BLaER1 (cell line): ENCODE measurements at regions not wholly inside any gene's neighbourhood (a gene's known extent, or its start where the extent isn't known, plus 50 kb on each side); places are given as distances from the start of the nearest gene placed in this dataset.

Source experiments
- H3K27ac ChIP-seq: shearing (Covaris generic); formaldehyde crosslinking; 2 replicates; pipeline ENCODE4 v1.8.1; 2022
- H3K27me3 ChIP-seq: shearing (Covaris generic); formaldehyde crosslinking; 2 replicates; pipeline ENCODE4 v1.8.1; 2022
- H3K36me3 ChIP-seq: shearing (Covaris generic); formaldehyde crosslinking; 2 replicates; pipeline ENCODE4 v1.8.1; 2022
- H3K4me1 ChIP-seq: shearing (Covaris generic); formaldehyde crosslinking; 2 replicates; pipeline ENCODE4 v1.8.1; 2022
- H3K4me2 ChIP-seq: shearing (Covaris generic); formaldehyde crosslinking; 2 replicates; pipeline ENCODE4 v1.8.1; 2022
- H3K4me3 ChIP-seq: shearing (Covaris generic); formaldehyde crosslinking; 2 replicates; pipeline ENCODE4 v1.8.1; 2022
- H3K9ac ChIP-seq: shearing (Covaris generic); formaldehyde crosslinking; 2 replicates; pipeline ENCODE4 v1.8.1; 2022
- H3K9me3 ChIP-seq: shearing (Covaris generic); formaldehyde crosslinking; 2 replicates; pipeline ENCODE4 v1.8.1; 2022
- H4K20me1 ChIP-seq: shearing (Covaris generic); formaldehyde crosslinking; 2 replicates; pipeline ENCODE4 v1.8.1; 2022
- Cebpa-rat ChIP-seq: shearing (Covaris generic); IDR thresholded peaks from 2 replicates; pipeline ENCODE4 v1.8.1; 2022

DNA sequence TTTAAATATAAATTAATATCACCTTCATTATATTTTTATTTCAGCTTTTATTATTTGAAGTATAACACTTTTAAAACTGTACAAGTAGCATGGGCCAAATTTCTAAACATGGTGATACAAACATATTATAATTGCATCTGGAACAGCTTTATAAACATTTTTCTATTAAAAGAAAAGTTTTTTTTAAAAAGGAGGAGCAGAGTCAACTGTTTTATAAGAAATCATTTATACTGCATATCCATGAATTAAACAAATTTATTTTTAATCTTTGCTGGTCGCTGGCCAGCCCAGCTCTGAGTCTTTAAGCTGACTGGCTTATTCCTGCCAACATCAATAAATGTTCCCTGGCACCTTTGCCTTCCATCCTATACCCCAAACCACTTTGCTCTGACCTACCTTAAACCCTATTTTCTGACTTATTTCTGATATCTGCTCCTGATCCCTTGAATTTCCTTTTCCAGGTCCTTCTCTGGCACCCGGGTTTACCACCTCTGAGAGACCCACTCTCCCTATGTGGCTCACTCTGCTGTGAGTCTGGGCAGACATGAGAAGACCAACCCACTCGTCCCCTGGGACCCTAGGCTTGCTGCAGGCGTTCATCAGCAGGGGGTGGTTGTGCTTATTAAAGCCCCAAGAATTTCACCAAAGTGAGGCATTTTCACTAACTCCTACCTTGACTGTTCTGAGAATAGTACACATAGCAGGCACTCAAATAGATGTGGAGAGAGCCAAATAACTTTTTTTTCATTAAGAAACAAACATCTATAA is 220.3 kb downstream of the KLF12 start:
- Histone ChIP-seq H3K36me3 (no peaks in the 10 kb centered on the region), H3K27ac (no peak overlapping the region), H3K9ac (peak overlapping the region; percentile 21; the same call in 1 of the 2 replicates), H3K27me3 (no peaks in the 10 kb centered on the region), H3K4me2 (peak overlapping the region; percentile 59), H3K4me3 (no peak overlapping the region), H4K20me1 (peaks cover 24% of the 10 kb centered on the region), H3K9me3 (no peaks in the 10 kb centered on the region), H3K4me1 (peaks cover 21% of the 10 kb centered on the region)
- TF ChIP-seq Cebpa-rat = no peak

DNA sequence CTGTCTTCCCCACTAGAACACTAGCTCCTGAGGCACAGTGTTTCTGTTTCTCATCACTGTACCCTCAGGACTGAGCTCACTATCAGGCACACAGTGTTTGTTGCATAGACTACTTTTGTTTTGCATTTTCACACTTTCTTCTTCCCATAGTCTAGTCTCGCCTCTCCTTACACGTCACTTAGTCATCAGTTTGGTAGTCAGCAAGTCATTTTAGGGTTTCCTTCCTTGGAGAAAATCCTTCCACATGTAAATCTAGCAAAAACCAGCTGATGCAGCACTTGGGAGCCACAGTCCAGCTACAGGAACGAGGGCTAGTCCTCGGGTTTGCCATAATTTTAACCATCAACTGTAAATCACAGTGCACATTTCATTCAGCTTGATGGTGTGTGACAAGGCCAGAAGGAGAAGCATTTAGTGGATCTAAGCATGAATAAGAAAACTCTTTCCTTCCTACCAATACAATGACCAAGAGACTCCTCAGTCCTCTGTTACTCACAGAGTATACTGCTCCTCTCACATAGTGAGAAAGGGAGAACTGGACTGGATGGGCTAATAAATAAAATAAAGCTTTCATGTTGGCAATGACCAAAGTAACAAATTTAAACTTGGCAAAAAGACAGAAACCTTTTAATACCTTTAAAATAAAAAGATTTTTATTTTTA is 221.0 kb downstream of the KLF12 start:
- no peak overlapping the region for H3K4me3 ChIP-seq
- peaks cover 24% of the 10 kb centered on the region for H4K20me1 ChIP-seq
- peaks cover 21% of the 10 kb centered on the region for H3K4me1 ChIP-seq
- no peak overlapping the region for H3K9ac ChIP-seq
- no peak overlapping the region for H3K27ac ChIP-seq
- H3K9me3 ChIP-seq = no peaks in the 10 kb centered on the region
- no peak overlapping the region for H3K4me2 ChIP-seq
- TF ChIP-seq Cebpa-rat = no peak
- H3K36me3 ChIP-seq = no peaks in the 10 kb centered on the region
- no peaks in the 10 kb centered on the region for H3K27me3 ChIP-seq

DNA sequence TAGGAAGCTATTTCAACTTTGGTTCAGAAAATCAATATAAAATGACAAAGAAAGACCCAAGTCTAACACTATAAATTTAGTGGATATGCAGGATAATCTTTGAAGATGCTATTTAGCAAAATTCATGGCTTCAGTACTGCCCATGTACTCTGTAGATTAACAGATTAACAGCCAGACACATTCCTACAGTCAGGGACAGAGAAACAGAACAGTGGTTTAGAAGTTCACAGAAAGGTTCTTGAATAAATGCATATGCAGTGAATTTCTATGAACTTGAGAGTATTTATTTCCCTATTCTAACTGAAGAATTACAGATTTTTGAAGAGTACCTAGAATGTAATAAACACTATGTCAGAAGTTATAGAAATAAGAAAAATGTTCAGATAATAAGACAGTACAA is 222.8 kb downstream of the KLF12 start:
- peaks cover 21% of the 10 kb centered on the region for H3K4me1 ChIP-seq
- no peaks in the 10 kb centered on the region for H3K36me3 ChIP-seq
- no peaks in the 10 kb centered on the region for H3K27me3 ChIP-seq
- no peak for TF ChIP-seq Cebpa-rat
- no peak overlapping the region for H3K4me2 ChIP-seq
- H3K9ac ChIP-seq = no peak overlapping the region
- peaks cover 15% of the 10 kb centered on the region for H4K20me1 ChIP-seq
- no peaks in the 10 kb centered on the region for H3K9me3 ChIP-seq
- H3K4me3 ChIP-seq = no peak overlapping the region
- no peak overlapping the region for H3K27ac ChIP-seq

DNA sequence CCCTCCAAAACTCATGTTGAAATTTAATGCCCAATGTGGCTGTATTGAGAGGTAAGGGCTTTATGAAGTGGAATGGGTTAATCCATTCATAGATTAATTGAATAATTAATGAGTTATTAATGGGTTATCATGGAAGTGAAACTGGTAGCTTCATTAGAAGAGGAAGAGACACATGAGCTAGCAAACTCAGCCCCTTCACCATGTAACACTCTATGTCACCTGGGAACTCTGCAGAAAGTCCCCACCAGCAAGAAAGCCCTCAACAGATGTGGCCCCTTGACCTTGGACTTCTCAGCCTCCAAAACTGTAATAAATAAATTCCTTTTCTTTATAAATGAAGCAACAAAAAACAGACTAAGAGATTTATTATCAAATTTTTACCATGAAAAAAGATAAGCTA is 223.5 kb downstream of the KLF12 start:
- H3K4me3 ChIP-seq = no peak overlapping the region

DNA sequence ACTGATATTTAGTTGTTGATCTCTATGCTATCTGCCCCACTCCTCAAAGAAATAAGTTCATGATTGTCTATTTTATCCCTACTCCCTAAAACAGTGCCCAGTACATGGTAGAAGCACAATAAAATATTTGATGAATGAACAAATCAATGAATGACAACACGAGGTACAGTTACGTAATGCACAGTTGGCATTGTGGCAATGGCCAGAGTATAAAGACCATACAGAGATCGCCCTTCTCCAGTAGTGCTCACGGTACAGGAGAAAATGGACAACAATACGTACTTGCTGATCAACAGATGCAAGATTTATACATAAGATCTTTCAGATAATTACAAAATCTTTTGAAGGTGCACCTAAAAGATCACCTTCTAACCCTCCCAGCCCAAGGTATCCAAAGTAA is 225.4 kb downstream of the KLF12 start:
- no peaks in the 10 kb centered on the region for H3K9me3 ChIP-seq
- no peak for TF ChIP-seq Cebpa-rat
- H3K4me1 ChIP-seq = peaks cover 1% of the 10 kb centered on the region
- no peak overlapping the region for H3K4me3 ChIP-seq
- no peak overlapping the region for H3K4me2 ChIP-seq
- no peak overlapping the region for H3K9ac ChIP-seq
- no peak overlapping the region for H3K27ac ChIP-seq
- 0 out of 2 replicates have a peak, but pooled peaks cover under 1% of the 10 kb centered on the region for H3K36me3 ChIP-seq
- H3K27me3 ChIP-seq = no peaks in the 10 kb centered on the region
- peaks cover under 1% of the 10 kb centered on the region; the same call in 1 of the 2 replicates for H4K20me1 ChIP-seq

More for the DNA sequence above, 223.5 kb downstream of the KLF12 start:
- H3K4me2 ChIP-seq = no peak overlapping the region
- no peak overlapping the region for H3K9ac ChIP-seq
- peaks cover 15% of the 10 kb centered on the region for H4K20me1 ChIP-seq
- no peak for TF ChIP-seq Cebpa-rat
- no peaks in the 10 kb centered on the region for H3K9me3 ChIP-seq
- peaks cover 20% of the 10 kb centered on the region for H3K4me1 ChIP-seq
- no peaks in the 10 kb centered on the region for H3K27me3 ChIP-seq
- no peak overlapping the region for H3K27ac ChIP-seq
- H3K36me3 ChIP-seq = no peaks in the 10 kb centered on the region

DNA sequence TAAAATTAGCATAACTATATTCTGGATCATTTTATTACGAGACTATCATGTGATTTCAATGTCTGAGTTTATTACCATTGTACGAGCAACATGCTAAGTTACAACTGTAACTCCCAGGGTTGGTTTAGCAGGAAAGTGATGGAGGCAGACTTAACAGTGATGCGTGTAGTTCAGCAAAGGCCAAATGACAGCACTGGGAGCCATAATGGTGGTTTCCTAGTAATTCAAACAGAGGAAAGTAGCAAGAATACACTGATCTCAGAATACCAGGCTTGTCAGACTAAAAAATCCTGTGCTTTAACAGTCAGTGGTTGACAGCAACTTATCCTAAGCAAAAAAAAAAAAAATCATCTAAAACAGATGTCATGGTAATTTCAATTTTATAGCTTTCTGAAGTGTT is 229.6 kb downstream of the KLF12 start:
- H3K9ac ChIP-seq = no peak overlapping the region
- TF ChIP-seq Cebpa-rat = no peak
- H3K4me2 ChIP-seq = no peak overlapping the region
- no peak overlapping the region for H3K27ac ChIP-seq
- 0 out of 2 replicates have a peak, but pooled peaks cover 4% of the 10 kb centered on the region for H3K36me3 ChIP-seq
- no peaks in the 10 kb centered on the region for H3K9me3 ChIP-seq
- no peaks in the 10 kb centered on the region for H3K27me3 ChIP-seq
- no peaks in the 10 kb centered on the region for H4K20me1 ChIP-seq
- no peak overlapping the region for H3K4me3 ChIP-seq
- H3K4me1 ChIP-seq = peaks cover 2% of the 10 kb centered on the region

DNA sequence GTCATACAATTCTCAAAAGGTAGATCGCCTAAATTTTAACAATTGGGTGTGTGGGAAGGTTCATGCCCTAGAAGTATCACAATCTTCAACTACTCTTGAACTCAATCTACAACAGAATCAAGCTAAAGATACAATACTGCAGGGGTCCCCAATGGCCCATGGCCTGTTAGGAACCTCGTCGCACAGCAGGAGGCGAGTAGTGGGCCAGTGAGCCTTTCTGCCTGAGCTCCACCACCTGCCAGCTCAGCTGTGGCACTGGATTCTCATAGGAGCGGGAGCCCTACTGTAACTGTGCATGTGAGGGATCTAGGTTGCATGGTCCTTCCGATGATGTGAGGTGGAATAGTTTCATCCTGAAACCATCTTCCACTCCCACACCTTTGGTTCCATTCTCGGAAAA is 230.6 kb downstream of the KLF12 start:
- Histone ChIP-seq H3K4me1 (peaks cover 12% of the 10 kb centered on the region), H3K4me2 (no peak overlapping the region), H3K27me3 (no peaks in the 10 kb centered on the region), H4K20me1 (peaks cover 1% of the 10 kb centered on the region; the same call in 1 of the 2 replicates), H3K9ac (no peak overlapping the region), H3K27ac (no peak overlapping the region), H3K9me3 (no peaks in the 10 kb centered on the region), H3K36me3 (0 out of 2 replicates have a peak, but pooled peaks cover 4% of the 10 kb centered on the region), H3K4me3 (no peak overlapping the region)
- no peak for TF ChIP-seq Cebpa-rat

DNA sequence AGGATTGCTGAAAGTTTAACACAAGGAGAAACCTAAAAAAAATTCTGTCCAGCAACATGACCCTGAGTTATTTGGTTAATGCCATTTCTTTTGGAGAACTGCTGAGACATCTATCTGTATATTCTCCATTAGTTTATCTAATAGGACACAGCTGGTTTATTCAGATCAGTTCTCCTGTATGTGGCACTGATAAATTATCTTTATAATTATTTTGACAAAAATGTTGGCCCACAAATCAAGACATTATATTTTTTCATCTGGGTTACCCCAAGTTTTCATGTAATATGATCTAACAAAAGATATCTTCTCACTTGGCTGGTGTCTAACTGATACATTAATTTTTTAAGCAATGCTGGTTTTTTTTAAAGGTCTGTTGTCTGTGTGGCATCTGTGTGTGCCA is 231.4 kb downstream of the KLF12 start:
- Histone ChIP-seq H4K20me1 (peaks cover 6% of the 10 kb centered on the region; the same call in 1 of the 2 replicates), H3K4me3 (no peak overlapping the region), H3K9me3 (no peaks in the 10 kb centered on the region), H3K27me3 (no peaks in the 10 kb centered on the region), H3K4me2 (no peak overlapping the region), H3K27ac (no peak overlapping the region), H3K36me3 (0 out of 2 replicates have a peak, but pooled peaks cover 4% of the 10 kb centered on the region), H3K4me1 (peaks cover 20% of the 10 kb centered on the region), H3K9ac (no peak overlapping the region)
- TF ChIP-seq Cebpa-rat = no peak

DNA sequence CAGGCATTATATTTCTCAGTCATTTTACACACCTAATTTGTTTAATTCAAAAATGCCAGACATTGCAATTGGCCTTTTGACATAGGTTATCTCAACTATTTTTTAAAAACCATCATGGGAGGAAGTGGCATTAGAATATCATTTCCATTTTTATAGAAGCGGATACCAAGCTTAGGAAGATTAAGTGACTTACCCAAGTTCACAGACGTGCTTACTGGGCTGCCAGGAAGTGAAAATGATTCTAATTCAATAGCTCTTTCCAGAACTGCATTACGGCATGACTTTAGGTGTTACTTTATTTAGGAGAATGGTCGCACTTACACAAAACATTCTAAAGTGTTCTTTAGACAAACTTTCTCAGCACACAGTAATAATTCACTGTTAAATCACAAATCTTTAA is 231.9 kb downstream of the KLF12 start:
- Histone ChIP-seq H3K27ac (no peak overlapping the region), H3K4me1 (peaks cover 24% of the 10 kb centered on the region), H3K4me2 (no peak overlapping the region), H3K27me3 (no peaks in the 10 kb centered on the region), H3K9ac (no peak overlapping the region), H3K4me3 (no peak overlapping the region), H3K9me3 (no peaks in the 10 kb centered on the region), H3K36me3 (0 out of 2 replicates have a peak, but pooled peaks cover 4% of the 10 kb centered on the region), H4K20me1 (peaks cover 6% of the 10 kb centered on the region; the same call in 1 of the 2 replicates)
- TF ChIP-seq Cebpa-rat = no peak

DNA sequence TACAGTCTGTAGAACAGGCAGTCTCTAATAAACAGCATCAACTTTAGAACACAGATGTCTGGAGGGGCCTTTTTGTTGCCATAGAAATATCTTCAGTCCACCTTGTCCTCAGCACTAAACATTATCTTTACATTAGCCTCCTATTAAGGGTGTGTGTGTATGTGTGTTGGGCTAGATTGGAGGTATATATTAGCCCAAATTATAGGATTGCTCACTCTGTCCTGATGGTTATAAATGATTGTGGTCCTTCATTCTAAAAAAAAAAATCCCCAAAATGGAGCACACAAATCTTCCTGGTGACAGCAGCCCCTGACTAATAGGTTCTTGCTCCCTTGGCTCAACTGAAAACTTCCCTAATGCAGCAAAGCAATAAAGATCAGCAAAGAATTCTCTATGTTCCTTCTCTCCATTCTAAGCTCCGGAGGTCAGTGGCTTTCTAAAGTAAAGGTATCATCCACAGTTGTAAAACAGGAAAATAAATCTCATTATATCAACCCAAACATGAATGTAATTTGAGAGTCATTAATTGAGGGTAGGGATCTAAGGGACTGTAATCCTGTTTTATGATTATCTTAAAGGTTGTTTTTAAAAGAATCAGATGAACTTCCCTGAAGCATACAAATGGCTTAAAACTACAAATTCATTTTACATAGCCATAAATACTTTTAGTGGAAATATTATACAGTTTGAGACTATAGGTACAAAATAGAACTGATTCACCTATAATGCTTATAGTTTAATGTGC is 232.7 kb downstream of the KLF12 start:
- H3K9ac ChIP-seq = no peak overlapping the region
- no peaks in the 10 kb centered on the region for H3K27me3 ChIP-seq
- H3K4me1 ChIP-seq = peaks cover 24% of the 10 kb centered on the region
- H3K4me3 ChIP-seq = no peak overlapping the region
- H3K9me3 ChIP-seq = no peaks in the 10 kb centered on the region
- no peak overlapping the region for H3K4me2 ChIP-seq
- TF ChIP-seq Cebpa-rat = no peak
- peaks cover 6% of the 10 kb centered on the region; the same call in 1 of the 2 replicates for H4K20me1 ChIP-seq
- 0 out of 2 replicates have a peak, but pooled peaks cover 4% of the 10 kb centered on the region for H3K36me3 ChIP-seq
- no peak overlapping the region for H3K27ac ChIP-seq
